ENCODE measurements at regions not wholly inside any gene's neighbourhood (a gene's known extent, or its start where the extent isn't known, plus 50 kb on each side); places are given as distances from the start of the nearest gene placed in this dataset.

DNA sequence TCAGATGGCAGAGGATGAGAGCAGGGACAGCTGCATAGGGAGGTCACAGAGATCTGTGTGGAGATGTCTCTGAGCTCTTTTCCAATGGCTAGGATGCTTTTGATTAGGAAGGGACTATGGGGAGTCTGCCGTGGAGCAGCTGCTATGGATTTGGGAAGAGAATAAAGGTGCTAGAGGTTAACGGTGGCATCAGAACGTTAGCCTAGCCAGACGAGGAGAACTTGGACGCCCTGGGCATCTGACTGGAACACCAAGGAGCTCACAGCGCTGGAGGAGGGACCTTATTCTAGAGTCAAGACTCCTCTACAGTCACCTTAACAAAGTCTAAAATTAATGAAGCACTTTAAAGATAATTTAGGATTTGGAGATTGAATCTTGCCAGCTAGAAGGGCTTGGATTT is 157.2 kb upstream of the B3GAT1 start:
- Histone ChIP-seq H3K4me1 (ENCODE audit: control insufficient read depth in 1 of 2, insufficient read depth in 2 of 2, low read length in 2 of 2) (no peaks in the 10 kb centered on the region), H3K4me3 (replicated peaks in 1 of 2; ENCODE audit: low read depth in 1 of 2, low read length in 2 of 2) (no peak overlapping the region), H3K27me3 (ENCODE audit: insufficient read depth, low read length) (no peaks in the 10 kb centered on the region), H2AFZ (ENCODE audit: low read depth, low read length, poor library complexity, severe bottlenecking) (no peak overlapping the region), H3K9me2 (ENCODE audit: insufficient read depth) (no peaks in the 10 kb centered on the region), H3K4me2 (ENCODE audit: low read length) (no peak overlapping the region), H3K27ac (ENCODE audit: low read depth, low read length) (no peak overlapping the region), H3K9me3 (ENCODE audit: control insufficient read depth in 1 of 2, insufficient read depth in 1 of 2, low read depth in 1 of 2, low read length in 2 of 2) (no peaks in the 10 kb centered on the region), H3K36me3 (ENCODE audit: control insufficient read depth in 1 of 2, insufficient read depth in 2 of 2, low read length in 2 of 2) (no peaks in the 10 kb centered on the region), H3K79me2 (ENCODE audit: insufficient read depth, low read length) (no peaks in the 10 kb centered on the region), H4K20me1 (ENCODE audit: insufficient read depth) (no peaks in the 10 kb centered on the region), H3K9ac (ENCODE audit: low read length) (no peak overlapping the region)
- ChIA-PET POLR2A (no interaction called here), CTCF (no interaction called here), RAD21 (ENCODE audit: low non-redundant PET in 1 of 2, low total read pairs in 2 of 2, uncharacterized antibody in 2 of 2, unreplicated experiment in 2 of 2) (no interaction called here)
- ATAC-seq, result no peak
- no peak for DNase-seq (ENCODE audit: low read depth, low spot score)
- TF ChIP-seq TCF7L2 (IDR thresholded peaks at IDR 0.05; ENCODE audit: borderline replicate concordance, extremely low read depth, insufficient read depth, insufficient read length), result no peak
- no peak for TF ChIP-seq SP1 (IDR thresholded peaks at IDR 0.05; ENCODE audit: low read depth)
- intact Hi-C loops (cut with micrococcal nuclease), result no loop called here
- no TSS peak for BruUV-seq (replicated peaks)

DNA sequence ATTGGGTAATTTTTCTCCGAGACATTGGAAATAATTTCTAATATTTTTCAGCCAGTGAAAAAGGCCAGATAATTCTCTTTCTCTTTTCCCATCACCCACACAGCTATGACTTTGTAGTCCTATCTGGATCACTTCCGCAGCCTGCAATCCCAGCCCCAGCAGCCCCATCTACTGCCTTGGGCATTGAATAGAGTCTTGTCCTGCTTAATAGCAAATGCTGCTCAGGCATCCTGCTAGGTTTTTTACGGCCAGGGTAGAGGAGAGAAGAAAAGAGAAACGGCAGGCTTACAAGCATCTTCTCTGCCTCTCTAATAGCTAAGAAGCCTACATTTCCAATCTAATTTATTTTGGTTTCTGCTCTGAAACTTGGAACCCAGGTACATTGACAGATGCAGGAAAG is 154.3 kb upstream of the B3GAT1 start:
- no peak overlapping the region for H3K4me2 ChIP-seq (ENCODE audit: low read length)
- no peaks in the 10 kb centered on the region for H3K9me3 ChIP-seq (ENCODE audit: control insufficient read depth in 1 of 2, insufficient read depth in 1 of 2, low read depth in 1 of 2, low read length in 2 of 2)
- H4K20me1 ChIP-seq (ENCODE audit: insufficient read depth), result no peaks in the 10 kb centered on the region
- ChIA-PET CTCF (no interaction called here), POLR2A (no interaction called here), RAD21 (ENCODE audit: low non-redundant PET in 1 of 2, low total read pairs in 2 of 2, uncharacterized antibody in 2 of 2, unreplicated experiment in 2 of 2) (no interaction called here)
- TF ChIP-seq JUND (IDR thresholded peaks at IDR 0.05), result no peak
- no peak for TF ChIP-seq YY1 (IDR thresholded peaks at IDR 0.05; ENCODE audit: extremely low read depth, insufficient replicate concordance, low read depth, low read length)
- TF ChIP-seq, protein P1, sequence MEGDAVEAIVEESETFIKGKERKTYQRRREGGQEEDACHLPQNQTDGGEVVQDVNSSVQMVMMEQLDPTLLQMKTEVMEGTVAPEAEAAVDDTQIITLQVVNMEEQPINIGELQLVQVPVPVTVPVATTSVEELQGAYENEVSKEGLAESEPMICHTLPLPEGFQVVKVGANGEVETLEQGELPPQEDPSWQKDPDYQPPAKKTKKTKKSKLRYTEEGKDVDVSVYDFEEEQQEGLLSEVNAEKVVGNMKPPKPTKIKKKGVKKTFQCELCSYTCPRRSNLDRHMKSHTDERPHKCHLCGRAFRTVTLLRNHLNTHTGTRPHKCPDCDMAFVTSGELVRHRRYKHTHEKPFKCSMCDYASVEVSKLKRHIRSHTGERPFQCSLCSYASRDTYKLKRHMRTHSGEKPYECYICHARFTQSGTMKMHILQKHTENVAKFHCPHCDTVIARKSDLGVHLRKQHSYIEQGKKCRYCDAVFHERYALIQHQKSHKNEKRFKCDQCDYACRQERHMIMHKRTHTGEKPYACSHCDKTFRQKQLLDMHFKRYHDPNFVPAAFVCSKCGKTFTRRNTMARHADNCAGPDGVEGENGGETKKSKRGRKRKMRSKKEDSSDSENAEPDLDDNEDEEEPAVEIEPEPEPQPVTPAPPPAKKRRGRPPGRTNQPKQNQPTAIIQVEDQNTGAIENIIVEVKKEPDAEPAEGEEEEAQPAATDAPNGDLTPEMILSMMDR (IDR thresholded peaks at IDR 0.05 in 2 of 3, conservative IDR thresholded peaks at IDR 0.05 in 1 of 3; ENCODE audit: borderline replicate concordance in 1 of 3, insufficient read depth in 1 of 3, low read depth in 2 of 3, low read length in 2 of 3), result no peak
- no peak for TF ChIP-seq SP1 (IDR thresholded peaks at IDR 0.05; ENCODE audit: low read depth)
- TF ChIP-seq EZH2 (IDR thresholded peaks at IDR 0.05), result no peak
- ATAC-seq (no peak), DNase-seq (ENCODE audit: low read depth, low spot score) (no peak)
- intact Hi-C loops (cut with micrococcal nuclease), result no loop called here
- H3K27ac ChIP-seq (ENCODE audit: low read depth, low read length), result no peak overlapping the region
- no peak overlapping the region for H3K4me3 ChIP-seq (replicated peaks in 1 of 2; ENCODE audit: low read depth in 1 of 2, low read length in 2 of 2)
- H3K9ac ChIP-seq (ENCODE audit: low read length), result no peak overlapping the region
- H3K36me3 ChIP-seq (ENCODE audit: control insufficient read depth in 1 of 2, insufficient read depth in 2 of 2, low read length in 2 of 2), result no peaks in the 10 kb centered on the region
- H2AFZ ChIP-seq (ENCODE audit: low read depth, low read length, poor library complexity, severe bottlenecking), result no peak overlapping the region
- H3K4me1 ChIP-seq (ENCODE audit: control insufficient read depth in 1 of 2, insufficient read depth in 2 of 2, low read length in 2 of 2), result no peaks in the 10 kb centered on the region
- no peaks in the 10 kb centered on the region for H3K79me2 ChIP-seq (ENCODE audit: insufficient read depth, low read length)
- H3K27me3 ChIP-seq (ENCODE audit: insufficient read depth, low read length), result no peaks in the 10 kb centered on the region
- BruUV-seq (replicated peaks), result no TSS peak
- H3K9me2 ChIP-seq (ENCODE audit: insufficient read depth), result no peaks in the 10 kb centered on the region

All from HCT116 (cell line).